ENCODE measurements at regions not wholly inside any gene's neighbourhood (a gene's known extent, or its start where the extent isn't known, plus 50 kb on each side); places are given as distances from the start of the nearest gene placed in this dataset.

DNA sequence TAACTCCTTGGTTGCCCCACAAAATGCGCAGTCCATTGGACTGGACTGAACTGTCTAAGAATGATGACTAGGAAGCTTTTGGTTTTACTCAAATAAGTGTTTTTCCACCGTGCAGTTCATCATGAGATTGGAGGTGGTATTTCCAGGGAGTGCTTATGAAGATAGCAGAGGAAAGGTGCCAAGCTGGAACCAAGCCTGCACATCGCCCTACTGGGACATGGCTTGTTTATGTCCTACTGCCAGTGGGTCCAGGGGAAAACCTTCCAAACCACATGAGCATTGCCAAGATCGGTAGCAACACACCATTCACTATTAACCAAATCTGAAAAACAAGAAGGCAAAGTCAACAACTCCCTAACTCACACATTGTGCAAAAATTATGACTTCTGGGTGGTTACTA, 54.7 kb upstream of the DSCAM start:
- peak; percentile 48 for DNase-seq

DNA sequence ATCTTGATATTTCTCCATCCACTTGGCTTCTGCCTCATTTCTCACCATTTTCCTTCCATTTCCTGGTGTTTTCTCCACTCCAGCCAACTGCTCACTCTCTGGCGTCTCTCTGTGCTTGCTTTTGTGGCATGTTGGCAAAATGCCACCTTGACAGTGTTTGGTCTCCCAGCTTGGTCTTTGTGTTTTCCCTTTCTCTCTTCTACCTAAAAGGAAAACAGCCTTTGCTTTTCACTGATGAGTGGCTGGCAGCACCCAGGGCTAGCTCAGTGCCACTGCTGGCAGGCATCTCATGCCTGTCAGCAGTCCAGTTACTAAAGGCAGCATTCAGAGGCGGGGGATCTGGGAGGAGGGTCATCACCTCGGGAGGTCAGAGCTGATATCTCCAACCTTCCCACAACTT, 55.3 kb upstream of the DSCAM start:
- DNase-seq = peak; percentile 98

DNA sequence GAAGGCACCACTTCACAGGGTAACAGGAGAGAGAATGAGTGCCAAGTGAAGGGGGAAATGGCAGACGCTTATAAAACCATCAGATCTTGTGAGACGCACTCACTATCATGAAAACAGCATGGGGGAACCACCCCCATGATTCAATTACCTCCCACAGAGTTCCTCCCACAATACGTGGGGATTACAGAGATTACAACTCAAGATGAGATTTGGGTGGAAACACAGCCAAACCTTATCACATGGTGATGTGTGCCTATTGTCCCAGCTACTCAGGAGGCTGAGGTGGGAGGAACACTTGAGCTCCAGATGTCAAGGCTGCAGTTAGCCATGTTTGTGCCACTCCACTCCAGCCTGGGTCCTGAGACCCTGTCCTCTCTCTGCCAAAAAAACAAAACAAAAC, 56.0 kb upstream of the DSCAM start:
- DNase-seq = peak; percentile 57

DNA sequence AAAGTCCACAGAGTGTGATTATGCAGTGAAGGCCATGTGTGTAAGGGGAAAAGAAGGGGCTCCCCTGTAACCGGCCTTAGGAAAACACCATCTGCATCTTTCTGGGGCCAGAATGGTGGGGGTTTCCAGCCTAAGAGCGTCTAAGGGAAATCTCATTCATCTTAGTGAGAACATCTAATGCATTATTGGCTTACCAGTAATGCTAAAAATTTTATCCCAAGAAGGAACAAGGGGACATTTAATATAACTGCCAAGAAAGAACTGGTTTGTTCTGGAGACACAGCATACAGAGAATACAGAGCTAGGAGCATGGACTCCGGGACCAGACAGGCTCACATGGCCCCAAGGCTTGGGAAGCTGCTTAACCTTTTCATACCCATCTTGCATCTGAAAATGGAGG, 58.3 kb upstream of the DSCAM start:
- DNase-seq = no peak

DNA sequence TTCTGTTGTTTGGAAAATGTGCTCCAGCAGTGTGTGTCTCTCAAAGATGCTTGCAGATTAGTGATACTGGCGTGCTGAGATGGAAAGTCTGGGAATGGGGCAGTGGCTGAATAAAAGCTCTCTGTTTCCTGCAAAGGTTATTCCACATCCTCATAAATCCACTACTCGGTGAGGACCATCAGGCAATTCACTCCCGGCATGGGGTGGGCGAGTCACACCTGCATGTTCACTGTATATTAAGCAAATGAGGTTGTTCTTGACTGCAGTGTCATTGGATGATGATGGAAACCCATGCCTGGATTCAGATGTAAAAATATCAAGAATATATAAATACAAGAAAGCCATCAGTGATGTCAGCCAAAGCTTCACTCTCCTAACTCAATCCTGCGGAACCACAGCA, 65.4 kb upstream of the DSCAM start:
- no peak for DNase-seq

DNA sequence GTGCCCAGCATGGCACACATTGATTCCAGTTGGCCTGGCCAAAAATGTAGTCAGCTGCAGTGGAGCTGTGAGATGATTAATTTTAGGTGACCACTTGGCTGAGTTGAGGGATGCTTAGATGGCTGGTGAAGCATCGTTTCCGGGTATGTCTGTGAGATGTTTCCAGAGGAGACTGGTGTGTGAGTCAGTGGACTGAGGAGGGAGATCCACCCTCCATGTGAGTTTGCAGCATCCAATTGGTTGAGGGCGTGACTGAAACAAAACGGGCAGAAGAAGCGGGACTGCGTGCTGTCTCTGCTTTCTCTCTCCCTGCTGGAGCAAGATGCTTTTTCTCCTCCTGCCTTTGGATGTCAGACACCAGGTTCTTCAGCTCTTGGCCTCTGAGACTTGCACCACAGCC, 68.2 kb upstream of the DSCAM start:
- no peak for DNase-seq

DNA sequence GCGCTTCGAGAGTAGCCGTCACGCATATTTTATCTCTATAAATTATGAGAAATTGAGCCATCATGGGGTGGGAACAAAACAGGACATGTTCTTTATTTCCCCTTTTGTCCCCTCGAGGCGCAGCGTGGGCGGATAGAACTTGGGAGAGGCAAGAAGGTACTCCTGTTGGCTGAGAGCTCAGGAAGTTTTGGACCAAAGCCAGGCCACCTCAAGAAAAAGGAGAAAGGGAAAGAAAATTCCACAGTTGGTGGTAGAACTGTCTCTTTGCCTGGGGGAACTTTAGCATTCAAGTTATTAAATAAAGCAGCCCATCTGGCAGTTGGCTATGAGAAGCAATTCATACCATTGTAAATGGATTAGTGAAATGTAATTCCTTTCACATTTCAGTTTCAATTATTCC, 76.4 kb upstream of the DSCAM start:
- peak; percentile 96 for DNase-seq

DNA sequence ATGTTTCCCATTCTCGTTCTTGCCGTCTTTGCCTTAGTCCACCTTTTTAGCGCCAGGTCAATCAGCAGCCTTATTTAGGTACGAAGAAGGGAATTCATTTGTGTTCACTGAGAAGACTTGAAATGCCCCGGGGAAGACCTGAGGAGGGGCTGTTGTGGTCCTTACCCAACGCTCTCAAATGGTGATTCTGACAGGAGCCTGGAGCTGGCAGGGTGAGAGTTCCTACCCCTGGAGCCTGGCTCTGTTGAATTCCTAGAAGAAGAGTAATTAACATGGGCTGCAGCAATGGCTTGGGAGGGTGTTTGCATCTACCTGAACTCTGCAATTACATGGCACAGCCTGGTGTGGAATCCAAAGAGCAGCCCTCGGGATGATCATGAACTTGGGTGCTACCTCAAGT, 76.9 kb upstream of the DSCAM start:
- peak; percentile 74 for DNase-seq

DNA sequence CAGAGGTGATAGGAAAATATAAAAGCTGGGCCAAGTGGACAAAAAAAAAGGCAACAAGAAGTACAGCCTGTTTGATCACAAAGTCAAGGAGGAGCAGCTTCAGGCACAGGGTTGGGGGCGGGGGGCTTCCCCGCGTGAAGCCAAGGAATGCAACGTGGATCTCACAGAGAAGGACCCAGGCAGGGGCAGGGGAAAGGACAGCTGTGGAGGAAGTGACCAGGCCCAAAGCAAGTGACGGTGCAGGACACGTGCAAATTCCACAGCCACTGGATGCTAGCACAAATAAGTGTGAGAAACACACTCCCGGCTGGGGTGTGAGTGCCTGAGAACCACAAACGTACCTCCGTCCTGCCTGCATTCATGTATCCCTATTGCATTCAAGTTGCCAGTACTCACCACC, 77.7 kb upstream of the DSCAM start:
- no peak for DNase-seq

DNA sequence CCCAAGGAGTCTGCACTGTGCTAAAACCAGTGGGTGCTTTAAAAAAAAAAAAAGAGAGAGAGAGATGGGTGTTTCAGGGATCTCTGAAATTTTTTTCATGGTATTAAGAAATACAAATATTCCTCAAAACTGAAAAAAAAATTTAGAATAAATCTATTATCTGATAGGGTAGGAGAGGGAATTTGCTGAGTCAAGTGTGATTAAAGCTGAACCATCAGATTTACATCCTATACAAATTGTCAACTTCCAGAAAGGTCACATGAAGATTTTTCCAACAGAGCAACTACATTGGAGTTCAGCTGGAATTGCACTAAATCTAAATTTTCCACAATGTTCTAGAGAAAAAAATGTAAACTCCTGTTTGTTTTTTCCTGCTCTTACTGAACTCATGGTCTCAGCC, 79.3 kb upstream of the DSCAM start:
- no peak for DNase-seq

DNA sequence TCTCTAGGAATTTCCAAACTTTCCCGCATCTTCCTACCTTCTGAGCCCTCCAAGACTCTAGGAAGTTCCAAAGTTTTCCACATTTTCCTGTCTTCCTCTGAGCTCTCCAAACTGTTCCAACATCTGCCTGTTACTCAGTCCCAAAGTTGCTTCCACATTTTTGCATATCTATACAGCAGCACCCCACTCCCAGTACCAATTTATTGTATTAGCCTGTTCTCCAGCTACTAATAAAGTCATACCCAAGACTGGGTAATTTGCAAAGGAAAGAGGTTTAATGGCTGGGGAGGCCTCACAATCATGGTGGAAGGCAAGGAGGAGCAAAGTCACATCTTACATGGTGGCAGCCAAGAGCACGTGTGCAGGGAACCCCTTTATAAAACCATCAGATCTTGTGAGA, 82.9 kb upstream of the DSCAM start:
- no peak for DNase-seq

DNA sequence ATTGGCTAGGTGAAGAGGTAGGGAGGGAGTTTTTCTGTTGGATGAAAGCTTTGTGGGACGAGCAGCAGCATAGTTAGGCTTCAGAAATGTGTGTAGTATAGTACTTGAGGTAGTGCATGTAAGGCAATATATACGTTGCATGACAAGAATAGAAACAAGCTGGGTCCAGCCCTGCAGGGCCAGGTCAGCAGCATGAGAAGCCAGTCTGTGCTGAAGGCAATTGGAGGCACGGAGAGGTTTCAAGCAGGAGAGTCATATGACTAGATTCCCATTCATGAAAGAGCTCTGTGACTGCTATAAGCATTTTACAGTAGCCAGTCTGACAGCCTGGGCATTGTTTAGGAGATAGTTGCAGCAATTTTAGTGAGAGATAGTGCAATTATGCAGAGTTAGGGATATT, 84.2 kb upstream of the DSCAM start:
- no peak for DNase-seq

DNA sequence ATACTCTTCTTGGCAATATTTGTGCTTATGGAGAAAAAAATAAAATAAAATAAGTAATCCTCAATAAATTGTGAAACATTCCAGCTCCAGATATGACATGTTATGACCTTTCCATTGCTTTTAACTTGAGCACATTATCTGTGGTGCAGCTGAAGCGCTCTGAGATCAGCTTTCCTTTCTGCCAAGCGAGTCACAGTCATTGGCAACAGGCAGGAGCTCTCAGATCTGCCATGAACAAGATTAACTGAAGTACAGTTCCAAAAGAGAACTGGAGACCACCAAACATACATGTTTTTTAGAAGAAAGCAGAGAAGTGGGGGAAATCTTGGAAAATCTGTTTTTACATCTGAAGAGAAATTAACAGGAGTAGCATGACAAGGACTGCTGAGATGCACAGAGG, 89.2 kb upstream of the DSCAM start:
- DNase-seq = no peak

DNA sequence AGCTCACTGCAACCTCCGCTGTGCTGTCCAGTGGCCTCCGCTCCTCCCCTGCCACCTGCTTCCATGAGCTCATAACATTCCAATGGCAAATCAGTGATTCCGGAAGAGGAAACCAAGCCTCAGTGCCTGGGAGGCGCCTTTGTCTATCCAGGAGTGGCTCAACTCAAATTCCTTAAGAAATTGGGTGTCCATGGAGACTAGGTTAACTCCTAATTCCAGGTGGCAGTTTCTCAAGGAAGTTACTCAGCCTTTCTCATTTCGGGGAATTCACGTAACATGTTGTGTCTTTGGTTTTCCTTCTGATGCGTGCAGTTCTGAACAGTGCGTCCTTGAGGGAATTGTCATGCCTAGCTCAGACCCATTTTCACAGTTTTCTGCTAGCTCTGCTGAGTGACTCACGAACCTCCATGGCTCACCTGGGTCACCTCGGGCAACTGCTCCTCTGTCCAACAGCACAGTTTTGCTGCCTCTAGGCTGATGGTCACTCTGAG, 89.9 kb upstream of the DSCAM start:
- no peak for DNase-seq

DNA sequence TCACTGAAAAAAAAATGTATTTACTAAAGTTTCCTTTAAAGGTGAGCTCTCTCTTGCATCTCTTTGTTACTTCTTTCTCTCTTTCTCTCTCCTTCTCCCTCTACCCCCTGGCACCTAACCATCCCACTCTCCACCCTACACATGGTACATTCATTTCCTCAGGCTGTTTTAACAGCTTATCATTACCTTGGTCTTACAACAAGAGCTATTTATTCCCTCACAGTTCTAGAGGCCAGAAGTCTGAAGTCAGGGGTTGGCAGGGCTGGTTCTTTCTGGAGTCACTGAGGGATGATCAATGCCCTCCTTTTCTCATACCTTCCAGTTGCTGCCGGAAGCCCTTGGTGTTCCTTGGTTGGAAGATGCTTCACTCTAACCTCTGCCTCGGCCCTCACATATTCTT, 91.1 kb upstream of the DSCAM start:
- DNase-seq = no peak

DNA sequence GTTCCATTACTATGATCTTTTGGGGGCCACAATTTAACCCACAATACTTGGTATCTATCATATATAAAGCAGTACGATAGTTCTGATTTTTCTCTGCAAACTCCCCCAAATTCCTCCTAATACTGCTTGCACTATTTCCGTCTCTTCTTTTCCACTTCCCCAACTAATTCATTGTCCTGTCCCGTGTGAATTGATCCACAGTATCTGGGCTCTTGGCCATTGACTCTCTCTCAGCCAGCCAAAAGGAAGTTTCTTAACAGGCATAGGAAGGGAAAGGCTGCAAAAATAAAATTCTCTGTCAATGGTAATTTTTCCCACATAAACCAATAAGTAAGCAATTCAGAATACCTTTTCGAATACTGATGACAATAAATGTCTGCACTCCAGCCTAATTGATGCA, 91.7 kb upstream of the DSCAM start:
- DNase-seq = no peak

DNA sequence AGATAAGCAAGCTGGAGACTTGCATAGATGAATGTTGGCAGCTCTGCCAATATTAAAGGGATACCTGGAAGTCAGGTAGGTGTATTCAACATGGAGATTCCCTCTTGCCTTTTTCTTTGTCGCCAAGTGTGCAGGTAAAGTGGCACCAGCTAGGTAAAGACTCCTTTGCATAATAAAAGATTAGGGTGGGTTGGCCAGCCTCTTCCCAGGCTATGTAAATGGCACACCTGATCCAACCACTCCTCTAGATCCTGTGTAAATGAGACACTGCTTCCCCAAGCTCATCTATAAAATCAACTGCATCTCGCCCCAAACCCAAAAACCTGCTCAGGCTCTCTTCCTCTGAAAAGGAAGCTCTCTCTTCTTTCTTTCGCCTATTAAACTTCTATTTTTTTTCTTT, 100.8 kb upstream of the DSCAM start:
- no peak for DNase-seq

DNA sequence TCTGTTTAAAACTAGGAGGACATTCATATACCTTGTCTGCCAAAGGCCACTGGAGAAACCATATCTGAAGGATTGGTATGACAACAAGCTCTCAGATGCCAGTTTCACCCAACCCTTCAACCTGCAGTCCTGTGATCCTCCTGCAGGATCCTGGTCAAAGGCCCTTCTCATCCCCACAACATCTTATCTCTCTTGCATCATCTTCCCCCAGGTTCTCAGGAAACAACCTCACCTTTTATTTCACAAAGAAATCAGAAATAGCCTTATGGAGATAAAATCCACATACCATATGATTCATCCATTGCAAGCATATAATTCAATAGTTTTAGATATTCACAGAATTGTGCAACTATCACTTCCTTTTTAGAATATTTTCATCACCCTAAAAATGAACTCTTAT, 104.0 kb upstream of the DSCAM start:
- DNase-seq = no peak

DNA sequence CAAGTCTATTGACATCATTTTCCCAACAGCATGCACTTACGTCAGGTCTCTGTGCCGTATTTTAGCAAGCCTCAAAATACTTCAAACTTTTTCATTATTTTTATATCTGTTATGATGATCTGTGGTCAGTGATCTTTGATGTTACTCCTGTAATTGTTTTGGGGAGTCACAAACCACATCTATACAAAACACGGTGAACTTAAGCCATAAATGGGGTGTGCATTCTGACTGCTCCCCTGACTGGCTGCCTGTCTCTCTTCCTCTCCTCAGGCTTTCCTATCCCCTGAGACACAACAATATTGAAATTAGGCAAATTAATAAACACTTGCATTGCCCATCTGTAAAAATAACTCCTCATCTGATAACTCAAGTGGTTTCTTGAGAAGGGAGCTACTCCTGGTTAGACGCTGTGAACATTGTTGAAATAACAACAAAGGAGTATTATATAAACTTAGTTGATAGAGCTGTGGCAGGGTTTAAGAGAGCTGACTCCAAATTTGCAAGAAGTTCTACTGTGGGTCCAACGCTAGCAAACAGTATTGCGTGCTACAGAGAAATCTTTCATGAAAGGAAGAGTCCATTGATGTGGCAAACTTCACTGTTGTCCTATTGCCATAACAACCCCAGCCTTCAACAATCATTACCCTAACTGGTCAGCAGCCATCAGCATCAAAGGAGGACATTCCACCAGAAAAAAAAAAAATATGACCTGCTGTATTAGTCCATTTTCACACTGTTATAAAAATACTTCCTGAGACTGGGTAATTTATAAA, 105.8 kb upstream of the DSCAM start:
- no peak for DNase-seq

DNA sequence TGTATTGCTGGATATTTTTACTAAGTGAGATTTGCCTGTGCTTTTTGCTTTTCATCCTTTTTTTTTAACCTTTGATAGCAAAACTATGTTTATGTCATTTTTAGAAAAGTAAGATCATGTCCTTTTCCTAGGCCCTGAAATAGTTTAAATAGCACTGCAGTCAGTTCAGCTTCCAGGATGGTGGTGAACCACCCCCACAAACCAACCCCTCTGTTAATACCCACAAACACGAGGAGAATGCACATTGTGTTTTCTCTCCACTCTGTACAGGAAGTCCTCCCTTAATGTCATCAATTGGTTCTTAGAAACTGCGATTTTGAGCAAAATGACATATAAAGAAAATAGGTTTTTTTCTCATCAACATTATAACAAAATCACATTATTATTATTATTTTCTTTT, 117.7 kb upstream of the DSCAM start:
- DNase-seq = no peak

DNA sequence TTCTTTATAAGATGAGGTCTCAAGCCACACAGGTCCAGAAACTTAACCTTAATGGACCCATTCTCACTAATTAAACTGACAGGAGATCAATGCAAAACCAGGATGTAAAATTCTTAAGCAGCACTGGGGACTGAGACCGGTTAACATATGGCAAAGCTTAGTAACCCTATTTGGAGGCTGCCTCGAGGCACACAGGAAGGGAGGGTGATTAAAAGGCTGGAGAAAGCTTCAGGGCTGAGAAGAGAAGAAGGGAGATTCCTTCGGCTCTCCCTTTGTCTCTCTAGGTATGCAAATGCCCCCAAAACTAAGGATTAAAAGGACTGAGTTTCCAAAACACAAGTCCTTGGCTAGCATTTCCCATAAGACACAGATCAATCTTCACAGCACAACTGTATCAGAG, 120.8 kb upstream of the DSCAM start:
- peak; percentile 55 for DNase-seq

DNA sequence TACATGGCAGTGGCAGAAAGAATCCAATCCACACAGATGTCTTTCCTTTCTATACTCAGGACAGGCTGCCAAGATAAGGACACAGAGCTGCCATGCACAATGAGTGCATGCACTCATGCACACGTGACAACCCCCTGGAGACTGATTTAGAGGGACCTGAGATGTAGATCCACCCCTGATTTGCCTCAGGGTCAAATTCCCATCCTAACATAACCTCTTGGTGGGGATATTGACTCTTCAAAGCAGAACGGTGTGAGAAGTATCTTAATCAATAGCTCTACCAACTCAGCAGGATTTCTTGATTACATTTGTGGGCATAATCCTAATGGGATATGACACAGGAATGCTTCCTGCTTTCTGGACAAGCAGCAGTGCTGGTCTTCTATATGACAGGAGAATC, 125.2 kb upstream of the DSCAM start:
- DNase-seq = peak; percentile 53

DNA sequence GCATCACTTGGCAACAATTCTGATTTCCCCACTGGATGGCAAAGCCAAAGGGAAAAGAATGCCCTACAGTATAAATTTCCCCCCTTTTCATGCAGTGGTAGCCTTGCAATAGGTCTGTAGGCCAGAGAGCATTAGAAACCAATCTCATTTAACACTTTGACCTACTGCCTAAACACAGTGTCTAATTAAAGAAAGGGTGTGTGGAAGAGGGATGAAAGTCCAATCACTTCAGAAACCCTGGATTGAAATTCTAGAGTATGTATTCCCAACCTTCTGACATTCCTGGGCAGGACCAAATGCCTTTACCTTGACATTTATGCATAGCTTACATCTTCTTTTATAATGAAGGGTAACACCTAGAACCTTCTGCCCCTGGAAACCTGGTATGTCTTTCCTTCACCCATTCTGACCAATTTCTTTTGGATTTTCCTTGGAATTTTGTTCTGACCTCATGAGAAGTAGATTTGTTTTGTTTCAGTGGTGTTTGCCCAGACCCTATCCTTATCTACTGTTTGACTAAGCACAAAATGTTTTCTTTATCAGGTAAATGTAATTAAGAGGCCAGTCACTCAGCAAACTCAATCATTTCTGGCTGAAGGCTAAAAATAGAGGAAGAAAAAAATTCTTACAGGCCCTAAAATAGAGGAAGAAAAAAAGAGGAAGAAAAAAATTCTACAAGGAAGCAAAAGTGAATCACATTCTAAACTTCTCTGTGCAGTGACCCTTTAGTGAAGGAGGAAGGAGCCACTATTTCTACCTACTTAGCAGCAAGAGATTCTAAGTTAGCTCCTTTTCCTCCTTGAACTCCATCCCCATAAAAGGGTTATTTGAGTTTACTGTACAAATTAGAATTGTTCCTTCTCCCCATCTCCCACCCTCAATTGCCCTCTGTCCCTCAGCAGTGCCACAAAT, 129.5 kb upstream of the DSCAM start:
- DNase-seq = no peak

DNA sequence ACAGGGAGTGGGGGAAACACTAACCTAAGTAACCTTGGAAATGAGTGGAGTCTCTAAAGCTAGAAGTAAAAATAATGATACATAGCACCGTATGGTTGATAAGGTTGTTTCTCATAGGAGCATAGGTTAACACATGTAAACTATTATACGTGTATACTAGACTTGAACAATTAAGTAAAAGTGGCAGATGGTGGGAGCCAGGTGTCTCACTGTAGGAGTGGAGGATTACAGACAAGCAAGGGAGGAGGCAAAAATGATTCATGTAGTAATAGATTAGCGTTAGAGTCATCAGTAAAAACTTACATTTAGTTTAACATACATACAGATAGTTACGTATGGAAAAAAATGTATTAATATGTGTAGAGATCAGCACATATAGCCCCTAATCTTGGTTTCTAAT, 138.4 kb upstream of the DSCAM start:
- DNase-seq = peak; percentile 85

All from NCI-H69 (cell line).